Body of pancreas (tissue), 4 donors: ENCODE measurements at regions not wholly inside any gene's neighbourhood (a gene's known extent, or its start where the extent isn't known, plus 50 kb on each side); places are given as distances from the start of the nearest gene placed in this dataset.

Source experiments
- POLR2A ChIP-seq, 3 donors: fragments of 450-650 bp; IDR thresholded peaks; one replicate each; pipeline ENCODE4 v1.6.1; 2016; ENCODE audit warnings: antibody characterized with exemption in 3 of 3, mild to moderate bottlenecking in 2 of 3
- TF ChIP-seq, protein P1 (sequence below), 7 experiments: fragments of 450-650 bp in 4 of 7; fragments of 200-600 bp in 3 of 7; sonication (generic) in 3 of 7; IDR thresholded peaks; one replicate each; pipeline ENCODE4 v1.5.1; 2016 to 2019; ENCODE audit warnings: antibody characterized with exemption in 7 of 7

- TF ChIP-seq, protein P1, sequence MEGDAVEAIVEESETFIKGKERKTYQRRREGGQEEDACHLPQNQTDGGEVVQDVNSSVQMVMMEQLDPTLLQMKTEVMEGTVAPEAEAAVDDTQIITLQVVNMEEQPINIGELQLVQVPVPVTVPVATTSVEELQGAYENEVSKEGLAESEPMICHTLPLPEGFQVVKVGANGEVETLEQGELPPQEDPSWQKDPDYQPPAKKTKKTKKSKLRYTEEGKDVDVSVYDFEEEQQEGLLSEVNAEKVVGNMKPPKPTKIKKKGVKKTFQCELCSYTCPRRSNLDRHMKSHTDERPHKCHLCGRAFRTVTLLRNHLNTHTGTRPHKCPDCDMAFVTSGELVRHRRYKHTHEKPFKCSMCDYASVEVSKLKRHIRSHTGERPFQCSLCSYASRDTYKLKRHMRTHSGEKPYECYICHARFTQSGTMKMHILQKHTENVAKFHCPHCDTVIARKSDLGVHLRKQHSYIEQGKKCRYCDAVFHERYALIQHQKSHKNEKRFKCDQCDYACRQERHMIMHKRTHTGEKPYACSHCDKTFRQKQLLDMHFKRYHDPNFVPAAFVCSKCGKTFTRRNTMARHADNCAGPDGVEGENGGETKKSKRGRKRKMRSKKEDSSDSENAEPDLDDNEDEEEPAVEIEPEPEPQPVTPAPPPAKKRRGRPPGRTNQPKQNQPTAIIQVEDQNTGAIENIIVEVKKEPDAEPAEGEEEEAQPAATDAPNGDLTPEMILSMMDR (IDR thresholded peaks at IDR 0.05) = no peak
- TF ChIP-seq POLR2A (IDR thresholded peaks at IDR 0.05) = no peak
Observed at GRCh38 chr6:94588301-94588700, 989.0 kb upstream of the MANEA start.
